ENCODE measurements at regions not wholly inside any gene's neighbourhood (a gene's known extent, or its start where the extent isn't known, plus 50 kb on each side); places are given as distances from the start of the nearest gene placed in this dataset.

DNA sequence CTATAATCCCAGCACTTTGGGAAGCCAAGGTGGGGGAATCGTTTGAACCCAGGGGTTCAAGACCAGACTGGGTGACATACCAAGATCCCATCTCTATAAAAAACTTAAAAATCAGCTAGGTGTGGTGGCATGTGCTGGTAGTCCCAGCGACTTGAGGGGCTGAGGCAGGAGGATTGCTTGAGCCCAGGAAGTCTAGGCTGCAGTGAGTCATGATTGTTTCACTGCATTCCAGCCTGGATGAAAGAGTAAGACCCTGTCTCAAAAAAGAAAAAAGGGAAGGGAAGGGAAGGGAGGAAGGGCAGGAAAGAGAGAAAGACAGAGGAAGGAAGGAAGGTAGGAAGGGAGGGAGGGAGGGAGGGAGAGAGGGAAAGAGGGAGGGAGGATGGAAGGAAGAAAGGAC lies 133.7 kb upstream of the LRRN1 start:
- Histone ChIP-seq H2BK5ac (ENCODE audit: low read length) (no peak overlapping the region), H3K9ac (ENCODE audit: low read length) (no peak overlapping the region), H3K79me2 (ENCODE audit: control insufficient read depth, insufficient read depth, low read length) (no peaks in the 10 kb centered on the region), H3K4me2 (ENCODE audit: low read length) (no peak overlapping the region), H2BK15ac (replicated peaks; ENCODE audit: low read depth) (no peak overlapping the region), H4K8ac (ENCODE audit: low read depth, low read length) (no peak overlapping the region), H3K23ac (ENCODE audit: low read length) (no peak overlapping the region), H3K4me1 (ENCODE audit: control insufficient read depth, low read depth, low read length) (no peaks in the 10 kb centered on the region), H2BK120ac (ENCODE audit: low read depth, low read length) (no peak overlapping the region), H4K5ac (ENCODE audit: low read length) (no peak overlapping the region), H3K56ac (ENCODE audit: low read length) (no peak overlapping the region), H3K27me3 (ENCODE audit: insufficient read depth, low read length, poor library complexity) (no peaks in the 10 kb centered on the region), H3K36me3 (ENCODE audit: control insufficient read depth, insufficient read depth, low read length) (no peaks in the 10 kb centered on the region), H2AK5ac (ENCODE audit: low read length) (no peak overlapping the region), H3K4me3 (ENCODE audit: low read length) (no peak overlapping the region), H3K79me1 (ENCODE audit: low read length) (no peaks in the 10 kb centered on the region), H3K18ac (ENCODE audit: low read length) (no peak overlapping the region), H3K4ac (ENCODE audit: low read depth, low read length) (no peak overlapping the region), H3K27ac (ENCODE audit: low read depth, low read length) (no peak overlapping the region)
- WGBS (ENCODE audit: extremely low coverage, insufficient coverage, low lambda C conversion rate) = no CpG with 5 or more reads among the region's 2 CpGs
- DNase-seq = peak; percentile 60

DNA sequence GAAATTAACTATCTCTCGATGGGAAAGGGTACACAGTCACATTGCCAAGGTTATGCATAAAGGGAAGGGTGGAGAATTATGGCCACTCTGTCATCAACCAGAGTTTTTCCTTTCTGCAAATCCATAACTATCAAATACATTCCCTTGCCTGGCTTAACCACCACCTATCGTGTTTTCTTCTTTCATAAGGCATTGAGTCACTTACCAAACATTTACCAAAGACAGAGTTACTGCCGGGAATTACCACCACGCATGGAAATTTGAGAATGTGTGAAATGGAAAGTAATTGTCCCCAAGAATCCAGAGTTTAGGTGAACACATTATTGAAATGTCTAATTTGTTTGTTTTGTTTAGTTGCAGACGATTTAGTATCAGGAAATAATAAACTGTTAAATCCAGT lies 134.3 kb upstream of the LRRN1 start:
- Histone ChIP-seq H3K56ac (ENCODE audit: low read length) (no peak overlapping the region), H3K27ac (ENCODE audit: low read depth, low read length) (no peak overlapping the region), H4K8ac (ENCODE audit: low read depth, low read length) (no peak overlapping the region), H2AK5ac (ENCODE audit: low read length) (no peak overlapping the region), H3K79me2 (ENCODE audit: control insufficient read depth, insufficient read depth, low read length) (no peaks in the 10 kb centered on the region), H3K27me3 (ENCODE audit: insufficient read depth, low read length, poor library complexity) (no peaks in the 10 kb centered on the region), H3K4me2 (ENCODE audit: low read length) (no peak overlapping the region), H3K4me1 (ENCODE audit: control insufficient read depth, low read depth, low read length) (no peaks in the 10 kb centered on the region), H2BK5ac (ENCODE audit: low read length) (no peak overlapping the region), H3K4ac (ENCODE audit: low read depth, low read length) (no peak overlapping the region), H3K4me3 (ENCODE audit: low read length) (no peak overlapping the region), H3K79me1 (ENCODE audit: low read length) (no peaks in the 10 kb centered on the region), H2BK15ac (replicated peaks; ENCODE audit: low read depth) (no peak overlapping the region), H2BK120ac (ENCODE audit: low read depth, low read length) (no peak overlapping the region), H3K9ac (ENCODE audit: low read length) (no peak overlapping the region), H3K36me3 (ENCODE audit: control insufficient read depth, insufficient read depth, low read length) (no peaks in the 10 kb centered on the region), H4K5ac (ENCODE audit: low read length) (no peak overlapping the region), H3K23ac (ENCODE audit: low read length) (no peak overlapping the region), H3K18ac (ENCODE audit: low read length) (no peak overlapping the region)
- no peak for DNase-seq
- WGBS (ENCODE audit: extremely low coverage, insufficient coverage, low lambda C conversion rate) = no CpG with 5 or more reads among the region's 5 CpGs

DNA sequence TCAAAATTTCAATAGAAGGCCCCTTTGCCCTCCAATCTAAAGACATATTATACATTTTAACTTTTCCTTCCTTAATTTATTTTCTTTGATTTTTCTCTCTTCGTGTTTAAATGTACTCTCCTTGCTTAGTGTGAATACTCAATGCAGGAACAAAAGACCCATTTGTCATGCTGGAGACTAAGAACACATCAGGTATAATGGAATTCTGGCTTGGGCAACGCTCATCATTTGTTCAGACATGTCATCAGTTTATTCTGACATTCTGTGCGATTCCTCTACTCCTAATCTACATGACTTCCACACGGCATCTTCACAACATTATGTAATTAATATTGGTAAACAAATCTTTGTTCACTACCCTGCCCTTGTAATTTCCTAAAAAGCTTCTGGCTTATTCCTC lies 136.6 kb upstream of the LRRN1 start:
- Histone ChIP-seq H3K79me2 (ENCODE audit: control insufficient read depth, insufficient read depth, low read length) (no peaks in the 10 kb centered on the region), H3K4ac (ENCODE audit: low read depth, low read length) (no peak overlapping the region), H3K56ac (ENCODE audit: low read length) (no peak overlapping the region), H4K8ac (ENCODE audit: low read depth, low read length) (no peak overlapping the region), H4K5ac (ENCODE audit: low read length) (no peak overlapping the region), H3K4me3 (ENCODE audit: low read length) (no peak overlapping the region), H2BK120ac (ENCODE audit: low read depth, low read length) (no peak overlapping the region), H3K27ac (ENCODE audit: low read depth, low read length) (no peak overlapping the region), H3K4me2 (ENCODE audit: low read length) (no peak overlapping the region), H2BK5ac (ENCODE audit: low read length) (no peak overlapping the region), H2AK5ac (ENCODE audit: low read length) (no peak overlapping the region), H3K36me3 (ENCODE audit: control insufficient read depth, insufficient read depth, low read length) (no peaks in the 10 kb centered on the region), H2BK15ac (replicated peaks; ENCODE audit: low read depth) (no peak overlapping the region), H3K23ac (ENCODE audit: low read length) (no peak overlapping the region), H3K79me1 (ENCODE audit: low read length) (no peaks in the 10 kb centered on the region), H3K9ac (ENCODE audit: low read length) (no peak overlapping the region), H3K4me1 (ENCODE audit: control insufficient read depth, low read depth, low read length) (no peaks in the 10 kb centered on the region), H3K18ac (ENCODE audit: low read length) (no peak overlapping the region), H3K27me3 (ENCODE audit: insufficient read depth, low read length, poor library complexity) (no peaks in the 10 kb centered on the region)
- DNase-seq = no peak
- no CpG with 5 or more reads among the region's 4 CpGs for WGBS (ENCODE audit: extremely low coverage, insufficient coverage, low lambda C conversion rate)

DNA sequence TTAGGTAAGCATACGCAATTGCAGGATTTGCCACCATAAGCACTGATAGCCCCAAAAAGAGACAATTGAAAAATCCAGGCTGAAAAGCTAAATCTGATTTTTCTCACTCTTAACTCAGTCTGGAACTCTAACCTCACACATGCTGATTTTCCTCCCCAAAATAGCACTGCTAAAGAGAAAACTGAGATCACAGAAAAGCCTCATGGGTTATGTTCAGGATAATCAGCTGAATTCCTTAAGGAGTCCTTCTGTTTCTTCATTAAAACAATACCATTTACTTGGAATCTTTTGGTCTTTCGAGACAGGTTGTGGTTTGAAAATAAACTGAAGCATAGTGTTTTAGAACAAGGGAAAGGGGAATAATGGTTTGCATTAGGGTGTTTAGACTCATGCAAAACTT lies 144.3 kb upstream of the LRRN1 start:
- Histone ChIP-seq H2BK15ac (replicated peaks; ENCODE audit: low read depth) (no peak overlapping the region), H3K4me1 (ENCODE audit: control insufficient read depth, low read depth, low read length) (no peaks in the 10 kb centered on the region), H3K4me3 (ENCODE audit: low read length) (no peak overlapping the region), H2BK5ac (ENCODE audit: low read length) (no peak overlapping the region), H2AK5ac (ENCODE audit: low read length) (no peak overlapping the region), H3K79me1 (ENCODE audit: low read length) (no peaks in the 10 kb centered on the region), H3K4ac (ENCODE audit: low read depth, low read length) (no peak overlapping the region), H3K9ac (ENCODE audit: low read length) (no peak overlapping the region), H3K23ac (ENCODE audit: low read length) (no peak overlapping the region), H3K4me2 (ENCODE audit: low read length) (no peak overlapping the region), H3K56ac (ENCODE audit: low read length) (no peak overlapping the region), H3K36me3 (ENCODE audit: control insufficient read depth, insufficient read depth, low read length) (no peaks in the 10 kb centered on the region), H4K8ac (ENCODE audit: low read depth, low read length) (no peak overlapping the region), H4K5ac (ENCODE audit: low read length) (no peak overlapping the region), H3K18ac (ENCODE audit: low read length) (no peak overlapping the region), H2BK120ac (ENCODE audit: low read depth, low read length) (no peak overlapping the region), H3K27ac (ENCODE audit: low read depth, low read length) (no peak overlapping the region), H3K79me2 (ENCODE audit: control insufficient read depth, insufficient read depth, low read length) (no peaks in the 10 kb centered on the region), H3K27me3 (ENCODE audit: insufficient read depth, low read length, poor library complexity) (no peaks in the 10 kb centered on the region)
- no CpG with 5 or more reads among the region's 2 CpGs for WGBS (ENCODE audit: extremely low coverage, insufficient coverage, low lambda C conversion rate)
- DNase-seq = no peak

DNA sequence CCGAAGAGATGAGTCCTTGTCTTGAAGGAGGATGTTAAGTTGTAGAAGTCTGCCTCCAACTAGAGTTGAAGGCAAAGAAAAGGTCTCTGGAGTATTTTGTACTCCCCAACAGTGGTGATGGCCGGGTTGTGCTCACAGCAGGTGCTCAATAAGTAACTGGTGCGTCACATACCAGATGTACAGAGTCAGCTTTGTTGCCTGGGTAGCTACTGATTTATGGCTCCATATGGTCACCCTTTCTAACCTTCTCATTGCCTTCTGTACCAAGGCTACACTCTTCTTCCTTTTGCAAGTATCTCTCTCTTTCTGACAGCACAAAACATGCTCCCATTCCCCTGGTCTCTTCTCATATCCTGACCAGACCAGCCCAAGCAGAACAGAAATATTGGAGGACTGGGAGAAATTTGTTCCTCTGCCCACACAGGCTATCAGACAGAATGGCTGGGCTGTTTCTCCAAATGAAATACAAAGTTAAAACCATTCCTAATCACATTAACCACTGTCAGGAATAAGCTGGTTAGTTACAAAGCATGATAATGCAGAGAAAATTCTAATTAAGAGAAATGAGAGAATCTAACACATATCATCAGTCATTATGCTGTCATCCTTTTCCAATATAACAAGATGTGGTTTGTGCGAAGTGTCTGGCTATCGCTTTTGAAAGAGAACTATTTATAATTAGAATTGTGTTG lies 150.1 kb upstream of the LRRN1 start:
- H3K18ac ChIP-seq (ENCODE audit: low read length) = no peak overlapping the region
- no peak for DNase-seq

DNA sequence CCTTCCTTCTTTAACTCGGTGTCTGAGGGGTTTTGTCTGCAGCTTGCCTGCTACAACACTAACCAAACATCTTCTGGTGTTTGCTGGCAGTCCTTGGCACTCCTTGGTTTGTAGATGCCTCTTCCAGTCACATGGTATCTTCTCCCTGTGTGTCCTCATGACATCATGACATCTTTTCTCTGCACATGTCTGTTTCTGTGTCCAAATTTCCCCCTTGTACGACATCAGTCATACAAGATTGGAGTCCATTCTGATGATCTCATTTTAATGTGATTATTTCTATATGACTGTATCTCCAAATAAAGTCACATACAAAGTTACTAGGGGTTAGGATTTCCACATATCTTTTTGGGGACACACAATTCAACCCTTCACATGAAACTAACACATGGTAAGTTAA lies 152.3 kb upstream of the LRRN1 start:
- H3K27me3 ChIP-seq (ENCODE audit: insufficient read depth, low read length, poor library complexity) = no peaks in the 10 kb centered on the region
- H3K23ac ChIP-seq (ENCODE audit: low read length) = no peak overlapping the region
- WGBS (ENCODE audit: extremely low coverage, insufficient coverage, low lambda C conversion rate) = no CpG with 5 or more reads among the region's 2 CpGs

More for the DNA sequence above, 150.1 kb upstream of the LRRN1 start:
- no peak overlapping the region for H2BK5ac ChIP-seq (ENCODE audit: low read length)
- H3K79me1 ChIP-seq (ENCODE audit: low read length) = no peaks in the 10 kb centered on the region
- no peak overlapping the region for H3K23ac ChIP-seq (ENCODE audit: low read length)
- no peak overlapping the region for H3K4me2 ChIP-seq (ENCODE audit: low read length)
- no peaks in the 10 kb centered on the region for H3K27me3 ChIP-seq (ENCODE audit: insufficient read depth, low read length, poor library complexity)
- no peak overlapping the region for H3K9ac ChIP-seq (ENCODE audit: low read length)
- no peak overlapping the region for H2BK120ac ChIP-seq (ENCODE audit: low read depth, low read length)
- no peak overlapping the region for H3K56ac ChIP-seq (ENCODE audit: low read length)
- H2AK5ac ChIP-seq (ENCODE audit: low read length) = no peak overlapping the region
- no peaks in the 10 kb centered on the region for H3K36me3 ChIP-seq (ENCODE audit: control insufficient read depth, insufficient read depth, low read length)
- no peaks in the 10 kb centered on the region for H3K79me2 ChIP-seq (ENCODE audit: control insufficient read depth, insufficient read depth, low read length)
- H3K4me3 ChIP-seq (ENCODE audit: low read length) = no peak overlapping the region
- H4K8ac ChIP-seq (ENCODE audit: low read depth, low read length) = no peak overlapping the region
- no CpG with 5 or more reads among the region's 5 CpGs for WGBS (ENCODE audit: extremely low coverage, insufficient coverage, low lambda C conversion rate)
- H2BK15ac ChIP-seq (replicated peaks; ENCODE audit: low read depth) = no peak overlapping the region
- H3K27ac ChIP-seq (ENCODE audit: low read depth, low read length) = no peak overlapping the region
- H3K4ac ChIP-seq (ENCODE audit: low read depth, low read length) = no peak overlapping the region
- H3K4me1 ChIP-seq (ENCODE audit: control insufficient read depth, low read depth, low read length) = no peaks in the 10 kb centered on the region
- no peak overlapping the region for H4K5ac ChIP-seq (ENCODE audit: low read length)

More for the DNA sequence above, 152.3 kb upstream of the LRRN1 start:
- Histone ChIP-seq H3K79me1 (ENCODE audit: low read length) (no peaks in the 10 kb centered on the region), H4K8ac (ENCODE audit: low read depth, low read length) (no peak overlapping the region), H2BK120ac (ENCODE audit: low read depth, low read length) (no peak overlapping the region), H3K36me3 (ENCODE audit: control insufficient read depth, insufficient read depth, low read length) (no peaks in the 10 kb centered on the region), H3K4ac (ENCODE audit: low read depth, low read length) (no peak overlapping the region), H3K4me3 (ENCODE audit: low read length) (no peak overlapping the region), H3K4me1 (ENCODE audit: control insufficient read depth, low read depth, low read length) (no peaks in the 10 kb centered on the region), H2BK5ac (ENCODE audit: low read length) (no peak overlapping the region), H3K79me2 (ENCODE audit: control insufficient read depth, insufficient read depth, low read length) (no peaks in the 10 kb centered on the region), H3K27ac (ENCODE audit: low read depth, low read length) (no peak overlapping the region), H2BK15ac (replicated peaks; ENCODE audit: low read depth) (no peak overlapping the region), H3K4me2 (ENCODE audit: low read length) (no peak overlapping the region), H3K9ac (ENCODE audit: low read length) (no peak overlapping the region), H3K18ac (ENCODE audit: low read length) (no peak overlapping the region), H2AK5ac (ENCODE audit: low read length) (no peak overlapping the region), H4K5ac (ENCODE audit: low read length) (no peak overlapping the region), H3K56ac (ENCODE audit: low read length) (no peak overlapping the region)
- DNase-seq = no peak

Data from mesendoderm (in vitro differentiated cells).